ENCODE measurements at regions not wholly inside any gene's neighbourhood (a gene's known extent, or its start where the extent isn't known, plus 50 kb on each side); places are given as distances from the start of the nearest gene placed in this dataset.

DNA sequence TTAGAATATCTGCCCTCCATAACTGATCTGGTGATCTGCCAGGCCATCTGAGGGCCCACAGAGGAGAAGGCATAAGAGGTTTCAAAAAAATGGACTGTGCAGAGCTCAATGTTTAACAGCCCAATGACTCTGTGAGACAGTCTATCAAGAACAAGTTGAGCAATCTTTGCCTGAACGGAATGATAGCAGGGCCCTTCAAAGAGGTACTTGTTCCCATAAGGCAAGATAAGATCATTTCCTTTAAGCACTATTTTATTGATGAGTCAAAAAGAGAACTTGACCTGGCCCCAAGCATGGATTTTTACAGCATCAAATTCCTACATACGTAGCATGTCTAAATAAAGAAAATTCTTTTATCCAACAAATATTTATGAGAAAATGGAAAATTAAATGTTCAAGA lies 182.8 kb downstream of the IDS start:
- TF ChIP-seq, protein P1, sequence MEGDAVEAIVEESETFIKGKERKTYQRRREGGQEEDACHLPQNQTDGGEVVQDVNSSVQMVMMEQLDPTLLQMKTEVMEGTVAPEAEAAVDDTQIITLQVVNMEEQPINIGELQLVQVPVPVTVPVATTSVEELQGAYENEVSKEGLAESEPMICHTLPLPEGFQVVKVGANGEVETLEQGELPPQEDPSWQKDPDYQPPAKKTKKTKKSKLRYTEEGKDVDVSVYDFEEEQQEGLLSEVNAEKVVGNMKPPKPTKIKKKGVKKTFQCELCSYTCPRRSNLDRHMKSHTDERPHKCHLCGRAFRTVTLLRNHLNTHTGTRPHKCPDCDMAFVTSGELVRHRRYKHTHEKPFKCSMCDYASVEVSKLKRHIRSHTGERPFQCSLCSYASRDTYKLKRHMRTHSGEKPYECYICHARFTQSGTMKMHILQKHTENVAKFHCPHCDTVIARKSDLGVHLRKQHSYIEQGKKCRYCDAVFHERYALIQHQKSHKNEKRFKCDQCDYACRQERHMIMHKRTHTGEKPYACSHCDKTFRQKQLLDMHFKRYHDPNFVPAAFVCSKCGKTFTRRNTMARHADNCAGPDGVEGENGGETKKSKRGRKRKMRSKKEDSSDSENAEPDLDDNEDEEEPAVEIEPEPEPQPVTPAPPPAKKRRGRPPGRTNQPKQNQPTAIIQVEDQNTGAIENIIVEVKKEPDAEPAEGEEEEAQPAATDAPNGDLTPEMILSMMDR (IDR thresholded peaks at IDR 0.05) = no peak
- TF ChIP-seq EZH2phosphoT487 (IDR thresholded peaks at IDR 0.05) = no peak

Data from neural progenitor cell (in vitro differentiated cells).